ENCODE measurements at regions not wholly inside any gene's neighbourhood (a gene's known extent, or its start where the extent isn't known, plus 50 kb on each side); places are given as distances from the start of the nearest gene placed in this dataset.

GRCh38 chr4:123209436-123209835 is 187.2 kb upstream of the SPRY1 start:
- Histone ChIP-seq H3K36me3 (ENCODE audit: control insufficient read depth in 4 of 4, insufficient read depth in 4 of 4, low read length in 4 of 4) (no peaks in the 10 kb centered on the region), H3K4me1 (ENCODE audit: control insufficient read depth in 5 of 5, insufficient read depth in 5 of 5, low read length in 5 of 5) (no peaks in the 10 kb centered on the region), H3K9me3 (ENCODE audit: control insufficient read depth in 4 of 4, insufficient read depth in 3 of 4, low read length in 3 of 4) (no peaks in the 10 kb centered on the region), H3K9ac (ENCODE audit: insufficient read depth in 1 of 2, low read length in 2 of 2) (no peak overlapping the region), H3K27ac (ENCODE audit: low read depth in 1 of 2, low read length in 1 of 2) (no peak overlapping the region), H3K4me3 (no peak overlapping the region), H3K27me3 (ENCODE audit: control insufficient read depth in 3 of 3, insufficient read depth in 3 of 3, low read length in 2 of 3) (no peaks in the 10 kb centered on the region)
- ATAC-seq (ENCODE audit: insufficient read depth, low FRiP score) (no peak), DNase-seq (no peak)
- no peak for TF ChIP-seq CTCF (IDR thresholded peaks at IDR 0.05; ENCODE audit: control extremely low read depth, extremely low read depth)
- WGBS, 2 donors, result 91 to 99% methylated on average over 4 of the region's 4 CpGs

- Histone ChIP-seq H3K36me3 (ENCODE audit: control insufficient read depth in 4 of 4, insufficient read depth in 4 of 4, low read length in 4 of 4) (no peaks in the 10 kb centered on the region), H3K9me3 (ENCODE audit: control insufficient read depth in 4 of 4, insufficient read depth in 3 of 4, low read length in 3 of 4) (no peaks in the 10 kb centered on the region), H3K9ac (ENCODE audit: insufficient read depth in 1 of 2, low read length in 2 of 2) (no peak overlapping the region), H3K27me3 (ENCODE audit: control insufficient read depth in 3 of 3, insufficient read depth in 3 of 3, low read length in 2 of 3) (no peaks in the 10 kb centered on the region), H3K4me3 (no peak overlapping the region), H3K27ac (ENCODE audit: low read depth in 1 of 2, low read length in 1 of 2) (no peak overlapping the region), H3K4me1 (ENCODE audit: control insufficient read depth in 5 of 5, insufficient read depth in 5 of 5, low read length in 5 of 5) (peaks cover 0 to 2% (median 0%) of the 10 kb centered on the region in 5 donors)
- ATAC-seq (ENCODE audit: insufficient read depth, low FRiP score) (no peak), DNase-seq (no peak)
- no peak for TF ChIP-seq CTCF (IDR thresholded peaks at IDR 0.05; ENCODE audit: control extremely low read depth, extremely low read depth)
- 94 to 100% methylated on average over 1 of the region's 1 CpG for WGBS, 2 donors
Measured at GRCh38 chr4:123215536-123215935, 181.1 kb upstream of the SPRY1 start.

DNA sequence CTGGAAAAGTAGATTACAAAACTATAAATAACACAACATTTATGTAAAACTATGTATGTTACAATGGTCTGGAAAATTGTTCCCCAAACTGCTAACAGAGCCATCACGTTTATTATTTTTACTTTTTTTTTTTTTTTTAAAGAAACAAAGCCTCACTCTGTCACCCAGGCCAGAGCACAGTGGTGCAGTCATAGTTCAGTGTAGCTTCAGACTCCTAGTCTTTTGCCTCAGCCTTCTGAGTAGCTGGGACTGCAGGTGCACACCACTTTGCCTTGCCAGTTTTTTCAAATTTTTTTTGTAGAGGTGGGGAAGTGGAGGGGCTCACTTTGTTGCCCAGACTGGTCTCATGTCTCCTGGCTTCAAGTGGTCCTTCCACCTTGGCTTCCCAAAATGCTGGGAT is 180.1 kb upstream of the SPRY1 start:
- ATAC-seq (ENCODE audit: insufficient read depth, low FRiP score) (no peak), DNase-seq (no peak)
- TF ChIP-seq CTCF (IDR thresholded peaks at IDR 0.05; ENCODE audit: control extremely low read depth, extremely low read depth), result no peak
- Histone ChIP-seq H3K4me1 (ENCODE audit: control insufficient read depth in 5 of 5, insufficient read depth in 5 of 5, low read length in 5 of 5) (peaks cover 0 to 2% (median 0%) of the 10 kb centered on the region in 5 donors), H3K27ac (ENCODE audit: low read depth in 1 of 2, low read length in 1 of 2) (no peak overlapping the region), H3K27me3 (ENCODE audit: control insufficient read depth in 3 of 3, insufficient read depth in 3 of 3, low read length in 2 of 3) (no peaks in the 10 kb centered on the region), H3K9me3 (ENCODE audit: control insufficient read depth in 4 of 4, insufficient read depth in 3 of 4, low read length in 3 of 4) (no peaks in the 10 kb centered on the region), H3K9ac (ENCODE audit: insufficient read depth in 1 of 2, low read length in 2 of 2) (no peak overlapping the region), H3K4me3 (no peak overlapping the region), H3K36me3 (ENCODE audit: control insufficient read depth in 4 of 4, insufficient read depth in 4 of 4, low read length in 4 of 4) (no peaks in the 10 kb centered on the region)
- WGBS, 2 donors, result 49 to 55% methylated on average over 1 of the region's 1 CpG

GRCh38 chr4:123216946-123217345 is 179.6 kb upstream of the SPRY1 start:
- ATAC-seq (ENCODE audit: insufficient read depth, low FRiP score), result no peak
- no peak overlapping the region for H3K9ac ChIP-seq (ENCODE audit: insufficient read depth in 1 of 2, low read length in 2 of 2)
- H3K36me3 ChIP-seq (ENCODE audit: control insufficient read depth in 4 of 4, insufficient read depth in 4 of 4, low read length in 4 of 4), result no peaks in the 10 kb centered on the region
- no peaks in the 10 kb centered on the region for H3K9me3 ChIP-seq (ENCODE audit: control insufficient read depth in 4 of 4, insufficient read depth in 3 of 4, low read length in 3 of 4)
- no peaks in the 10 kb centered on the region for H3K27me3 ChIP-seq (ENCODE audit: control insufficient read depth in 3 of 3, insufficient read depth in 3 of 3, low read length in 2 of 3)
- DNase-seq, result no peak
- no peak overlapping the region for H3K27ac ChIP-seq (ENCODE audit: low read depth in 1 of 2, low read length in 1 of 2)
- H3K4me3 ChIP-seq, result no peak overlapping the region
- H3K4me1 ChIP-seq (ENCODE audit: control insufficient read depth in 5 of 5, insufficient read depth in 5 of 5, low read length in 5 of 5), result peaks cover 0 to 2% (median 0%) of the 10 kb centered on the region in 5 donors
- TF ChIP-seq CTCF (IDR thresholded peaks at IDR 0.05; ENCODE audit: control extremely low read depth, extremely low read depth), result no peak
